Panc1 (cell line): ENCODE measurements at regions not wholly inside any gene's neighbourhood (a gene's known extent, or its start where the extent isn't known, plus 50 kb on each side); places are given as distances from the start of the nearest gene placed in this dataset.

ENCODE experiments used
- ATAC-seq: fragments of 200-7000 bp; cut with Tn5 transposase; 2 replicates; pipeline ENCODE4 v1.9.1; 2020; ENCODE audit warnings: mild to moderate bottlenecking, moderate library complexity
- BruUV-seq: library from RNA; stranded (reverse); fragments of 400-500 nt; replicated peaks from 2 replicates; lab custom pipeline; 2021; lab: Mats Ljungman, UMichigan
- CTCF ChIA-PET: fragments of 300-600 bp; sonication (Branson Sonifier 250); formaldehyde crosslinking; loops from one replicate; lab custom pipeline; 2022; ENCODE audit warnings: antibody characterized with exemption; lab: Charles Lee
- POLR2A ChIA-PET: fragments of 300-600 bp; sonication (Branson Sonifier 250); formaldehyde crosslinking; loops from one replicate; lab custom pipeline; 2022; ENCODE audit warnings: antibody characterized with exemption; lab: Charles Lee
- DNase-seq: peaks from one replicate; pipeline ENCODE4 v3.0.0-alpha.2; 2010; ENCODE audit warnings: low read depth, low spot score
- H3K27ac ChIP-seq: 2 replicates; pipeline ENCODE4 v1.5.1; 2011; ENCODE audit warnings: mild to moderate bottlenecking, low read length, inconsistent platforms
- H3K27me3 ChIP-seq: fragments of 200-500 bp; sonication (Bioruptor generic); 2 replicates; pipeline ENCODE4 v1.6.0; 2014; ENCODE audit warnings: low read length, inconsistent platforms; ENCODE audit not compliant: control insufficient read depth, insufficient read depth
- H3K36me3 ChIP-seq: fragments of 200-500 bp; sonication (Bioruptor generic); 2 replicates; pipeline ENCODE4 v1.5.1; 2014; ENCODE audit warnings: inconsistent platforms, mild to moderate bottlenecking, low read length, moderate library complexity; ENCODE audit not compliant: control insufficient read depth, insufficient read depth
- H3K4me1 ChIP-seq: 2 replicates; pipeline ENCODE4 v1.5.1; 2011; ENCODE audit warnings: inconsistent platforms, mild to moderate bottlenecking, low read length, moderate library complexity; ENCODE audit not compliant: control insufficient read depth, insufficient read depth
- H3K4me3 ChIP-seq, 2 experiments: 2 replicates each; pipeline ENCODE4 v1.5.1; 2011 to 2012; ENCODE audit warnings: low read depth in 2 of 2, low read length in 2 of 2, mild to moderate bottlenecking in 2 of 2, inconsistent platforms in 1 of 2, moderate library complexity in 1 of 2
- H3K9me3 ChIP-seq: fragments of 200-500 bp; sonication (Bioruptor generic); 2 replicates; pipeline ENCODE4 v1.5.1; 2014; ENCODE audit warnings: low read depth, mild to moderate bottlenecking, inconsistent platforms, low read length, moderate library complexity; ENCODE audit not compliant: control insufficient read depth, insufficient read depth
- POLR2AphosphoS5 ChIP-seq: IDR thresholded peaks from 2 replicates; pipeline ENCODE4 v1.6.1; 2012; ENCODE audit warnings: mild to moderate bottlenecking, low read depth, low read length, moderate library complexity
- SIN3A ChIP-seq: IDR thresholded peaks from 2 replicates; pipeline ENCODE4 v1.6.1; 2012; ENCODE audit warnings: low read depth, mild to moderate bottlenecking, low read length, moderate library complexity, borderline replicate concordance; ENCODE audit not compliant: insufficient read depth
- TCF7L2 ChIP-seq: IDR thresholded peaks from 2 replicates; pipeline ENCODE4 v1.6.1; 2011; ENCODE audit warnings: mild to moderate bottlenecking, low read depth, low read length, inconsistent platforms
- in situ Hi-C: cut with HindIII; loops from 2 replicates; pipeline ENCODE4 v1.10.0; 2016; ENCODE audit warnings: low sequenced_read_pairs, low pct_unique_long_range_greater_than_20kb
- intact Hi-C: fragments of 100-400 bp; cut with micrococcal nuclease; formaldehyde crosslinking; loops from one replicate; pipeline ENCODE4 v1.10.0; 2022; ENCODE audit not compliant: unreplicated experiment
- TF ChIP-seq, protein P1 (sequence below), 2 experiments: IDR thresholded peaks; 2 replicates each; pipeline ENCODE4 v1.6.1; 2011 to 2012; ENCODE audit warnings: low read depth in 2 of 2, control low read depth in 1 of 2, low read length in 1 of 2, mild to moderate bottlenecking in 1 of 2, moderate library complexity in 1 of 2; ENCODE audit not compliant: insufficient read depth in 1 of 2
- TF ChIP-seq, protein P2 (sequence below): fragments of 450-650 bp; IDR thresholded peaks from 2 replicates; pipeline ENCODE4 v1.5.1; 2017; ENCODE audit warnings: mild to moderate bottlenecking

DNA sequence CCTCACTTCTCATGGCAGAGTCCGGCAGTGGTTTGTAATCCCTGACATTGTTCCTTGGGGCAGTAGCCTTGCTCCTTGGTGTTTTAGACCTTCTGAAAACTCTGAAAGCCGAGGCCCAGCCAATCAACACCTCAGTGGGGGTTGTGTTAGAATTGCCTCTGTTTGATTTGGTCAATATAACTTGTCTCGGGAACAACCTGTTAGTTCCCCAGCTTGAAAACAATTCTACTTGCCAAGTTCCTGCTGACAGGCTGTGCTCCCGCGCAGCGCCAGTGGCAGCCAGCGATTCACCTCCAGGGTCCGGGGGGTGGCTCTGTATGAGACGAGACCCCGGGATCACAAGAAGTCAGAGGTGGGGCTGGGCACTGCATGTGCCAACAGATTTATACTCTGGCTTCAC is 81.4 kb upstream of the MEDAG start:
- CTCF ChIA-PET: no interaction called here
- TF ChIP-seq, protein P1, sequence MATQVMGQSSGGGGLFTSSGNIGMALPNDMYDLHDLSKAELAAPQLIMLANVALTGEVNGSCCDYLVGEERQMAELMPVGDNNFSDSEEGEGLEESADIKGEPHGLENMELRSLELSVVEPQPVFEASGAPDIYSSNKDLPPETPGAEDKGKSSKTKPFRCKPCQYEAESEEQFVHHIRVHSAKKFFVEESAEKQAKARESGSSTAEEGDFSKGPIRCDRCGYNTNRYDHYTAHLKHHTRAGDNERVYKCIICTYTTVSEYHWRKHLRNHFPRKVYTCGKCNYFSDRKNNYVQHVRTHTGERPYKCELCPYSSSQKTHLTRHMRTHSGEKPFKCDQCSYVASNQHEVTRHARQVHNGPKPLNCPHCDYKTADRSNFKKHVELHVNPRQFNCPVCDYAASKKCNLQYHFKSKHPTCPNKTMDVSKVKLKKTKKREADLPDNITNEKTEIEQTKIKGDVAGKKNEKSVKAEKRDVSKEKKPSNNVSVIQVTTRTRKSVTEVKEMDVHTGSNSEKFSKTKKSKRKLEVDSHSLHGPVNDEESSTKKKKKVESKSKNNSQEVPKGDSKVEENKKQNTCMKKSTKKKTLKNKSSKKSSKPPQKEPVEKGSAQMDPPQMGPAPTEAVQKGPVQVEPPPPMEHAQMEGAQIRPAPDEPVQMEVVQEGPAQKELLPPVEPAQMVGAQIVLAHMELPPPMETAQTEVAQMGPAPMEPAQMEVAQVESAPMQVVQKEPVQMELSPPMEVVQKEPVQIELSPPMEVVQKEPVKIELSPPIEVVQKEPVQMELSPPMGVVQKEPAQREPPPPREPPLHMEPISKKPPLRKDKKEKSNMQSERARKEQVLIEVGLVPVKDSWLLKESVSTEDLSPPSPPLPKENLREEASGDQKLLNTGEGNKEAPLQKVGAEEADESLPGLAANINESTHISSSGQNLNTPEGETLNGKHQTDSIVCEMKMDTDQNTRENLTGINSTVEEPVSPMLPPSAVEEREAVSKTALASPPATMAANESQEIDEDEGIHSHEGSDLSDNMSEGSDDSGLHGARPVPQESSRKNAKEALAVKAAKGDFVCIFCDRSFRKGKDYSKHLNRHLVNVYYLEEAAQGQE (IDR thresholded peaks at IDR 0.05; ENCODE audit: insufficient read depth in 1 of 2, low read depth in 2 of 2, low read length in 1 of 2): no peak
- TF ChIP-seq POLR2AphosphoS5 (no peak), SIN3A (no peak), TCF7L2 (no peak)
- TF ChIP-seq, protein P2, sequence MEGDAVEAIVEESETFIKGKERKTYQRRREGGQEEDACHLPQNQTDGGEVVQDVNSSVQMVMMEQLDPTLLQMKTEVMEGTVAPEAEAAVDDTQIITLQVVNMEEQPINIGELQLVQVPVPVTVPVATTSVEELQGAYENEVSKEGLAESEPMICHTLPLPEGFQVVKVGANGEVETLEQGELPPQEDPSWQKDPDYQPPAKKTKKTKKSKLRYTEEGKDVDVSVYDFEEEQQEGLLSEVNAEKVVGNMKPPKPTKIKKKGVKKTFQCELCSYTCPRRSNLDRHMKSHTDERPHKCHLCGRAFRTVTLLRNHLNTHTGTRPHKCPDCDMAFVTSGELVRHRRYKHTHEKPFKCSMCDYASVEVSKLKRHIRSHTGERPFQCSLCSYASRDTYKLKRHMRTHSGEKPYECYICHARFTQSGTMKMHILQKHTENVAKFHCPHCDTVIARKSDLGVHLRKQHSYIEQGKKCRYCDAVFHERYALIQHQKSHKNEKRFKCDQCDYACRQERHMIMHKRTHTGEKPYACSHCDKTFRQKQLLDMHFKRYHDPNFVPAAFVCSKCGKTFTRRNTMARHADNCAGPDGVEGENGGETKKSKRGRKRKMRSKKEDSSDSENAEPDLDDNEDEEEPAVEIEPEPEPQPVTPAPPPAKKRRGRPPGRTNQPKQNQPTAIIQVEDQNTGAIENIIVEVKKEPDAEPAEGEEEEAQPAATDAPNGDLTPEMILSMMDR: no peak
- intact Hi-C loops (no loop called here), in situ Hi-C loops (no loop called here)
- Histone ChIP-seq H3K9me3 (no peaks in the 10 kb centered on the region), H3K4me1 (0 out of 2 replicates have a peak, but pooled peaks cover 3% of the 10 kb centered on the region), H3K36me3 (no peaks in the 10 kb centered on the region), H3K27ac (peak overlapping the region; percentile 18), H3K27me3 (no peaks in the 10 kb centered on the region), H3K4me3 (no peak overlapping the region)
- POLR2A ChIA-PET: no interaction called here
- no TSS peak for BruUV-seq
- ATAC-seq (no peak), DNase-seq (no peak)

DNA sequence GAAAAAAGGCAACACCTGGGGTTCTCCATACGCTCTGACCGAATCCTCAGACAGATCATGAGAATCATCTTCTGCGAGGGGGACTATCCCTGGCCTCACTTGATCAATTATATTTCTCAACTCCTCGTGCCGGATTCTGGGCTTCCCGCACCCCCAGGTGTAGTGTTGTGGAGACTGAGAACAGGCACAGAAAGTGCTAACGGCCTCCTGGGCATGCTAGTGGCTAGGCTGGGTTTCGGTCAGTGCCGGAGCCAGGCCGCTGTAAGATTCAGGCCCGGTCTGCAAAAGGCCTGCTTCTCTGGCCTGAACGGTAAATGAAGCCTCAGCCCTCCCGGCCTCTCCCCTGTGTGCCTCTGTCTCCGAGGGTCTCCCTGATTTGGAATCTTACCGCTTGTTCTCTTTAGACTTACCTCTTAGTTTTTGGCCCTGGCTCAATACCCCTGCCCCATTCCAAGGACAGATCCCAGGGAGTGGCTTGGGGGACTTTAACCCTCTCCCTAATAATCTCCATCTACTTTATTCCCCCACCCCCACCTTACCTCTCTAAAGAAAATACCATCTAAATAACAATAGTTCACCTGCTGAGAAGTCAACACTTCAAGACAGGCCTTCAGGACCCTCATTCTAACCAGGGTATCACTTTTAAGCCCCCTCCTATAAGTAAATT is 79.0 kb upstream of the MEDAG start:
- Histone ChIP-seq H3K27me3 (no peaks in the 10 kb centered on the region), H3K9me3 (no peaks in the 10 kb centered on the region), H3K36me3 (no peaks in the 10 kb centered on the region), H3K4me3 (no peak overlapping the region), H3K27ac (peak overlapping the region; percentile 29; the same call in 1 of the 2 replicates), H3K4me1 (peaks cover 15% of the 10 kb centered on the region)
- in situ Hi-C loops (no loop called here), intact Hi-C loops (no loop called here)
- no peak for ATAC-seq
- DNase-seq: no peak
- POLR2A ChIA-PET: no interaction called here
- CTCF ChIA-PET: no interaction called here
- BruUV-seq: no TSS peak
- TF ChIP-seq POLR2AphosphoS5 (no peak), TCF7L2 (no peak), SIN3A (no peak)
- TF ChIP-seq, protein P2: no peak
- TF ChIP-seq, protein P1 (IDR thresholded peaks at IDR 0.05; ENCODE audit: insufficient read depth in 1 of 2, low read depth in 2 of 2, low read length in 1 of 2): no peak
